ENCODE measurements at regions not wholly inside any gene's neighbourhood (a gene's known extent, or its start where the extent isn't known, plus 50 kb on each side); places are given as distances from the start of the nearest gene placed in this dataset.
"Not testable (repeated sequence)": the region's sequence is repeated elsewhere in the genome, so short reads cannot be mapped to it uniquely, and the experiment has no call there.

DNA sequence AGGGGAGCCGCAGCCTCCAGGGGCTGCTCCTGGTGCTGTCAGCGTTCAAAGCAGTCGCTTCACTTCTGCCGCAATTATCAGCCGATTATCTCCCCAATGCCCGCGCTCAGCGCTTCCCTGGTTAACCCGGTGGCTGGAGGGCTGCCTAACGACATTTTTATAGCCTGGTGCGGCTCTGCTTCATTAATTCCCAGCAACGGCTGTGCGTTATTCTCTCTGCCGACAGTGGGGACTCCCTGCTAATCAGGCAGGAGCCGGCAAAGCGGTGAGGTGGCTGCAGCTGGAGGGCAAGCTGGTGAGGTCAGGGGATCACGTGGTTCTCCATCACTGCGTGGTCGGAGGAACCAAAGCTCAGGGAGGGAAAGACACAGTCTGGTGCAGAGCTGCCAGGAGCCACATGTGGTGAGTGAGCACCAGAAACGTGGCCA is 62.9 kb downstream of the GLRX5 start:
- no peaks in the 10 kb centered on the region for H3K36me3 Mint-ChIP-seq
- no peak overlapping the region for H3K4me3 Mint-ChIP-seq
- peaks cover 0 to 7% (median 6%) of the 10 kb centered on the region in 3 donors for H3K9me3 Mint-ChIP-seq
- no peaks in the 10 kb centered on the region for H3K4me1 Mint-ChIP-seq
- no peak overlapping the region for H3K27ac Mint-ChIP-seq
- peaks cover 26% of the 10 kb centered on the region for H3K27me3 Mint-ChIP-seq

DNA sequence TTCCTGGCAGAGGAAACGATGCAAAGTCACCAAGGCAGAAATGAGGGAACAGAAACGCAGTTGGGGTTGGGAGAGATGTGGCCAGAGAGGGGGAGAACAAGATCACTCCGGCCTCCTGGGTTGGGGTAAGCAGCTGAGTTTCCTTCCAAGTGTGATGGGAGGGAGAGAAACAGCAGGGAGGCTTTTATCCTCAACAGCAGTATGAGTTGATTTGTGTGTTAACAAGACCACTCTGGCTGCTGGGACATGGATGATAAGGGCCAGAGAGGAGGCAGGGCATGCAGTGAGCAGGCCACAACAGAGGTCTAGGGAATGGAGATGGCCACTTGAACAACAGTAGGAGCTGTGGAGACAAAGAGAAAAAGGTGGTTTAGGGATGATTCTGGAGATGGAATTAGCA is 66.8 kb downstream of the GLRX5 start:
- Mint-ChIP-seq H3K4me1 (no peaks in the 10 kb centered on the region), H3K27ac (no peak overlapping the region), H3K9me3 (peaks cover 0 to 6% (median 5%) of the 10 kb centered on the region in 3 donors), H3K4me3 (no peak overlapping the region), H3K27me3 (peaks cover 38% of the 10 kb centered on the region), H3K36me3 (no peaks in the 10 kb centered on the region)

DNA sequence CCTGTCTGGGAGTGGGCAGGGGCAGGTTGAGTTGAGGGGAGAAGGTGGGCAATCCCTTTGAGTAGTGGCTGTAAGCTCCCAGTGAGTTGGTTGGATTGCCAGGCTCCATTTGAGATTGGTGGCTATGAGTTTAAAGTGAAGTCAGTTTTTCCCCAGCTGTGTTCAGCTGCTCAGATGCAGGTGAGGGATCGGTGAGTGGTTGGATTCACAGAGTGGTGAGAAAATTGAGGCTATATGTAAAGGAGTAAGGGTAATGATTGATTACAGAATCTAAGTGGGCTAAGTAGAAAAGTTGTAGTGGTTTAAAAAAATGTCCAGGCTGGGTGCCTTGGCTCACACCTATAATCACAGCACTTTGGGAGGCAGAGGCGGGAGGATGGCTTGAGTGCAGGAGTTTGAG is 68.6 kb downstream of the GLRX5 start:
- no peaks in the 10 kb centered on the region for H3K36me3 Mint-ChIP-seq
- peaks cover 0 to 6% (median 5%) of the 10 kb centered on the region in 3 donors for H3K9me3 Mint-ChIP-seq
- H3K27ac Mint-ChIP-seq: no peak overlapping the region
- H3K4me3 Mint-ChIP-seq: no peak overlapping the region
- H3K27me3 Mint-ChIP-seq: peaks cover 40% of the 10 kb centered on the region
- H3K4me1 Mint-ChIP-seq: no peaks in the 10 kb centered on the region

DNA sequence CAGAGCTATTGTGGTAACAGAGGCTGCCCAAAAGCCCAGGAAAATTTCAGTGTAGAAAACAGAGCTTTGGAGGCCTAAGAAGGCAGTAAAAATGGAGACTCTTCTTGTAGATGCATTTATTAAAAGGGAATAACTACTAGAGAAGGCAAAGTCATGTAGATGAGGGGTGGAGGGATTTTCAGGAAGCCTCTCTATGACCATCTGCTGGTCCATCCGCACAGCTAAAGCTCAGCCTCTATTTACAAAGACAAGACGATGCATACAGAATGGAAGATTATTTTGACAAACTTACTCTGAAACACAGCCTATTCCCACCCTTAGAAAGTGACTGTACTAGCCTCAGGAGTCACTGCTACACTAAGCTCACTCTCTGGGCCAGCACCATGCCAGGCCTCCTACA is 71.4 kb downstream of the GLRX5 start:
- H3K4me1 Mint-ChIP-seq: no peaks in the 10 kb centered on the region
- H3K36me3 Mint-ChIP-seq: no peaks in the 10 kb centered on the region
- no peak overlapping the region for H3K27ac Mint-ChIP-seq
- no peaks in the 10 kb centered on the region for H3K9me3 Mint-ChIP-seq
- no peak overlapping the region for H3K4me3 Mint-ChIP-seq
- H3K27me3 Mint-ChIP-seq: peaks cover 31% of the 10 kb centered on the region

- H3K4me1 Mint-ChIP-seq: no peaks in the 10 kb centered on the region
- no peak overlapping the region for H3K27ac Mint-ChIP-seq
- no peak overlapping the region for H3K4me3 Mint-ChIP-seq
- no peaks in the 10 kb centered on the region for H3K36me3 Mint-ChIP-seq
- H3K27me3 Mint-ChIP-seq: peaks cover 32% of the 10 kb centered on the region
- no peaks in the 10 kb centered on the region for H3K9me3 Mint-ChIP-seq
Measured at GRCh38 chr14:95608637-95609235, 73.9 kb downstream of the GLRX5 start.

GRCh38 chr14:95609398-95609990 is 74.6 kb downstream of the GLRX5 start:
- Mint-ChIP-seq H3K4me3 (no peak overlapping the region), H3K9me3 (no peaks in the 10 kb centered on the region), H3K4me1 (no peaks in the 10 kb centered on the region), H3K36me3 (no peaks in the 10 kb centered on the region), H3K27ac (no peak overlapping the region), H3K27me3 (peaks cover 36% of the 10 kb centered on the region)

GRCh38 chr14:95611293-95611880 is 74.8 kb upstream of the TCL1B start:
- no peaks in the 10 kb centered on the region for H3K9me3 Mint-ChIP-seq
- peaks cover 28% of the 10 kb centered on the region for H3K27me3 Mint-ChIP-seq
- H3K4me3 Mint-ChIP-seq: no peak overlapping the region
- no peaks in the 10 kb centered on the region for H3K4me1 Mint-ChIP-seq
- no peaks in the 10 kb centered on the region for H3K36me3 Mint-ChIP-seq
- no peak overlapping the region for H3K27ac Mint-ChIP-seq

DNA sequence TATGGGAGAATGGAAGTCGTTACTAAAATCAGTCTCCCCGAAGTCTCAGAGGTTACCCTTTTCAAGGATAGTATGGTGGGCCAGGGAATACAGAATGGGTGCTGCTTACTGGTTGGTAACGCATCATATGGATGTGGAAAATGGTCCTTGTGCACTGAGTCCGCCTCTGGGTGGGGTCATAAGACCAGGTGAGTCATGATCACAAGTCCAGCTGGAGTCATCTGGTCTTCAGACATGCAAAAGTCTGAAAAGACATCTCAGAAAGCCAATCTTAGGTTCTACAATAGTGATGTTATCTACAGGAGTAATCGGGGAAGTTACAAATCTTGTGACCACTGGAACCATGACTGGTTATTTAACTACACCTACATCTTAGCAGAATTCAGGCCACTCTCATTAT is 71.9 kb upstream of the TCL1B start:
- Mint-ChIP-seq H3K9me3 (no peaks in the 10 kb centered on the region), H3K27ac (no peak overlapping the region), H3K4me1 (no peaks in the 10 kb centered on the region), H3K36me3 (peaks cover 2% of the 10 kb centered on the region), H3K27me3 (peaks cover 11% of the 10 kb centered on the region), H3K4me3 (no peak overlapping the region)

GRCh38 chr14:95616745-95617144 is 69.5 kb upstream of the TCL1B start:
- Mint-ChIP-seq H3K27ac (no peak overlapping the region), H3K9me3 (peaks cover 0 to 3% (median 0%) of the 10 kb centered on the region in 3 donors), H3K4me1 (no peaks in the 10 kb centered on the region), H3K4me3 (no peak overlapping the region), H3K27me3 (peaks cover 18% of the 10 kb centered on the region), H3K36me3 (peaks cover 2% of the 10 kb centered on the region)

- peaks cover 3 to 10% (median 6%) of the 10 kb centered on the region in 3 donors for H3K9me3 Mint-ChIP-seq
Measured at GRCh38 chr14:95619785-95620417, 66.3 kb upstream of the TCL1B start.

GRCh38 chr14:95620659-95621059 is 65.6 kb upstream of the TCL1B start:
- H3K4me1 Mint-ChIP-seq: peaks cover 0 to 2% (median 0%) of the 10 kb centered on the region in 3 donors
- peaks cover 3 to 18% (median 6%) of the 10 kb centered on the region in 3 donors for H3K9me3 Mint-ChIP-seq
- H3K27me3 Mint-ChIP-seq: peaks cover 20% of the 10 kb centered on the region
- H3K4me3 Mint-ChIP-seq: peak overlapping the region in 3 of 4 donors; percentile 48 to 81 (median 64)
- no peak overlapping the region for H3K27ac Mint-ChIP-seq
- H3K36me3 Mint-ChIP-seq: peaks cover 2% of the 10 kb centered on the region

More at GRCh38 chr14:95619785-95620417, 66.3 kb upstream of the TCL1B start:
- peaks cover 0 to 2% (median 0%) of the 10 kb centered on the region in 3 donors for H3K4me1 Mint-ChIP-seq
- no peak overlapping the region for H3K4me3 Mint-ChIP-seq
- peaks cover 2% of the 10 kb centered on the region for H3K36me3 Mint-ChIP-seq
- H3K27ac Mint-ChIP-seq: no peak overlapping the region
- H3K27me3 Mint-ChIP-seq: peaks cover 20% of the 10 kb centered on the region

GRCh38 chr14:95623195-95623594 is 63.0 kb upstream of the TCL1B start:
- Mint-ChIP-seq H3K4me1 (peaks cover 0 to 2% (median 0%) of the 10 kb centered on the region in 3 donors), H3K9me3 (peaks cover 3 to 19% (median 7%) of the 10 kb centered on the region in 3 donors), H3K4me3 (peak overlapping the region in 1 of 4 donors; percentile 45), H3K27me3 (peaks cover 24% of the 10 kb centered on the region), H3K27ac (peak overlapping the region in 1 of 3 donors; percentile 1), H3K36me3 (no peaks in the 10 kb centered on the region)

- H3K9me3 Mint-ChIP-seq: peaks cover 5 to 21% (median 9%) of the 10 kb centered on the region in 3 donors
- H3K4me3 Mint-ChIP-seq, H3K27ac Mint-ChIP-seq, H3K4me1 Mint-ChIP-seq, H3K36me3 Mint-ChIP-seq: not testable (repeated sequence)
- H3K27me3 Mint-ChIP-seq: peaks cover 27% of the 10 kb centered on the region
Measured at GRCh38 chr14:95625710-95626109, 60.5 kb upstream of the TCL1B start.

DNA sequence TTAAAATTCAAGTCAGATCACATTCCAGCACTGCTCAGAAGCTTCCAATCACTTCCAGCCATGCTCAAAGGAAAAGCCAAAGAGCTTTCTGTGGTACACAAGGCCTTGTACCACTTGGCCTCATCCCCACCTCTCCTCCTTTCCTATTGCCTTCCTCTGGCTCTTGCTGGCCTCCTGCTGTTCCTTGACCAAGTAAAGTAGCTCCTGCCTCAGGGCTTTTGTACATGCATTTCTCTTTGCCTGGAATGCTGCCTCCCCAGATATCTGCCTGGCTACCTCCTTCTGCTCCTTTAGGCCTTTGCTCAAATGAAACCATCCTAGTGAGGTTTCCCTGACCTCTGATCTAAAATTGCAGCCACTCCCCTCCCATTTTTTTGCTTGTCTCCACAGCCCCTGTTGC is 51.2 kb upstream of the TCL1B start:
- H3K27me3 Mint-ChIP-seq: peaks cover 11% of the 10 kb centered on the region
- H3K4me3 Mint-ChIP-seq: no peak overlapping the region
- no peak overlapping the region for H3K27ac Mint-ChIP-seq
- H3K4me1 Mint-ChIP-seq: no peaks in the 10 kb centered on the region
- peaks cover 4% of the 10 kb centered on the region for H3K36me3 Mint-ChIP-seq
- H3K9me3 Mint-ChIP-seq: peaks cover 1 to 20% (median 11%) of the 10 kb centered on the region in 3 donors

Measured in IgD-negative memory B cell (primary cell).